HepG2 (cell line): ENCODE measurements at regions not wholly inside any gene's neighbourhood (a gene's known extent, or its start where the extent isn't known, plus 50 kb on each side); places are given as distances from the start of the nearest gene placed in this dataset.

ENCODE experiments used
- ATAC-seq: fragments of 200-7000 bp; cut with Tn5 transposase; 3 replicates; pipeline ENCODE4 v1.9.1; 2020; ENCODE audit warnings: mild to moderate bottlenecking, moderate library complexity
- BruUV-seq: library from RNA; stranded (reverse); fragments of 400-500 nt; replicated peaks from 2 replicates; lab custom pipeline; 2021; lab: Mats Ljungman, UMichigan
- CTCF ChIA-PET: fragments of 300-600 bp; formaldehyde crosslinking; extraction: SDS; loops from one replicate; lab custom pipeline; 2021; ENCODE audit warnings: low total read pairs, inconsistent platforms, low intra/inter-chr PET ratio; lab: Yijun Ruan, JAX
- POLR2A ChIA-PET: fragments of 350-600 bp; sonication (Branson Sonifier 250); formaldehyde crosslinking; loops from one replicate; lab custom pipeline; 2020; ENCODE audit warnings: antibody characterized with exemption, inconsistent platforms; lab: Yijun Ruan, JAX
- DNase-seq: peaks from one replicate; pipeline ENCODE4 v3.0.0-alpha.2; 2015; ENCODE audit warnings: low spot score
- FAIRE-seq: peaks from 3 replicates; lab custom pipeline; 2011; peaks lifted over from hg19 to GRCh38; lab: Jason Lieb, UNC
- H2AFZ ChIP-seq: one replicate; pipeline ENCODE4 v1.6.1; 2011; ENCODE audit warnings: low read length, inconsistent platforms
- H3K27ac ChIP-seq: fragments of 300-600 bp; 3 replicates; pipeline ENCODE4 v1.8.0; 2011; ENCODE audit warnings: mixed run types, mild to moderate bottlenecking, mixed read lengths, low read length, inconsistent platforms; ENCODE audit not compliant: insufficient read depth; ENCODE audit errors: extremely low read length
- H3K27me3 ChIP-seq, 2 experiments: fragments of 200-600 bp in 1 of 2; 2 replicates in 1 of 2; 3 replicates in 1 of 2; pipeline versions ENCODE4 v1.6.0 to v1.8.0; 2011; ENCODE audit warnings: low read length in 2 of 2, mild to moderate bottlenecking in 2 of 2, moderate library complexity in 2 of 2, inconsistent platforms in 1 of 2; ENCODE audit not compliant: insufficient read depth in 2 of 2, control insufficient read depth in 1 of 2
- H3K36me3 ChIP-seq, 2 experiments: fragments of 200-600 bp in 1 of 2; replicated peaks in 1 of 2; 2 replicates in 1 of 2; 3 replicates in 1 of 2; pipeline versions ENCODE4 v1.5.1 to v1.8.0; 2011; ENCODE audit warnings: low read length in 2 of 2, inconsistent platforms in 1 of 2; ENCODE audit not compliant: insufficient read depth in 2 of 2, control insufficient read depth in 1 of 2
- H3K4me1 ChIP-seq: 2 replicates; pipeline ENCODE4 v1.5.1; 2012; ENCODE audit warnings: low read length, inconsistent platforms; ENCODE audit not compliant: insufficient read depth
- H3K4me2 ChIP-seq: 2 replicates; pipeline ENCODE4 v1.6.0; 2011; ENCODE audit warnings: low read depth, low read length, inconsistent platforms
- H3K4me3 ChIP-seq, 3 experiments: fragments of 200-600 bp in 1 of 3; sonication (generic), shearing (Covaris generic) in 1 of 3; replicated peaks in 1 of 3; 2 replicates each; pipeline ENCODE4 v1.5.1; 2011 to 2016; ENCODE audit warnings: low read length in 3 of 3, inconsistent platforms in 2 of 3, low read depth in 2 of 3, mild to moderate bottlenecking in 2 of 3, control low read depth in 1 of 3, mixed read lengths in 1 of 3; ENCODE audit not compliant: insufficient read depth in 1 of 3
- H3K79me2 ChIP-seq: one replicate; pipeline ENCODE4 v1.6.1; 2011; ENCODE audit warnings: low read length, inconsistent platforms; ENCODE audit not compliant: insufficient read depth
- H3K9ac ChIP-seq: 2 replicates; pipeline ENCODE4 v1.6.0; 2011; ENCODE audit warnings: mild to moderate bottlenecking, low read depth, low read length, inconsistent platforms; ENCODE audit not compliant: insufficient read depth
- H3K9me3 ChIP-seq: 2 replicates; pipeline ENCODE4 v1.5.1; 2012; ENCODE audit warnings: mild to moderate bottlenecking, low read length
- H4K20me1 ChIP-seq: 2 replicates; pipeline ENCODE4 v1.6.0; 2011; ENCODE audit warnings: inconsistent platforms, mild to moderate bottlenecking, low read length, moderate library complexity; ENCODE audit not compliant: insufficient read depth
- FOXA3 ChIP-seq: IDR thresholded peaks from 2 replicates; pipeline ENCODE4 v1.6.1; 2016; ENCODE audit warnings: missing genetic modification reagents, missing compliant biosample characterization
- FOXP1 ChIP-seq, 2 experiments: fragments of 450-650 bp in 1 of 2; IDR thresholded peaks; 2 replicates each; pipeline ENCODE4 v1.6.1; 2017 to 2018; ENCODE audit warnings: antibody characterized with exemption in 1 of 2
- HNF4A ChIP-seq: sonication (generic); formaldehyde crosslinking; IDR thresholded peaks from 2 replicates; pipeline ENCODE4 v1.4.0; 2020; ENCODE audit warnings: missing genetic modification reagents
- PAF1 ChIP-seq: IDR thresholded peaks from 2 replicates; pipeline ENCODE4 v1.6.1; 2016; ENCODE audit warnings: missing genetic modification reagents, missing compliant biosample characterization
- SALL1 ChIP-seq: sonication (generic); formaldehyde crosslinking; IDR thresholded peaks from 2 replicates; pipeline ENCODE4 v1.8.0; 2022; ENCODE audit warnings: mild to moderate bottlenecking, missing genetic modification reagents
- ZNF234 ChIP-seq: sonication (generic); formaldehyde crosslinking; conservative IDR thresholded peaks from 2 replicates; pipeline ENCODE4 v1.5.1; 2020; ENCODE audit warnings: mild to moderate bottlenecking, missing genetic modification reagents
- ZNF607 ChIP-seq: sonication (generic); formaldehyde crosslinking; IDR thresholded peaks from 2 replicates; pipeline ENCODE4 v1.5.1; 2020; ENCODE audit warnings: missing genetic modification reagents, mild to moderate bottlenecking, borderline replicate concordance
- WGBS: methylation state at CpG from one replicate; pipeline ENCODE4 v1.1.6; 2017; ENCODE audit warnings: low lambda C conversion rate; 5-methylcytosine and 5-hydroxymethylcytosine counted together
- in situ Hi-C: cut with HindIII; loops from 2 replicates; pipeline ENCODE4 v1.10.0; 2017; ENCODE audit warnings: low pct_unique_long_range_greater_than_20kb; ENCODE audit not compliant: extremely low pct_ligation_motif_present
- intact Hi-C: fragments of 100-400 bp; cut with micrococcal nuclease; formaldehyde crosslinking; loops from one replicate; pipeline ENCODE4 v1.10.0; 2022; ENCODE audit not compliant: unreplicated experiment
- TF ChIP-seq, protein P1 (sequence below): fragments of 450-650 bp; IDR thresholded peaks from 2 replicates; pipeline ENCODE4 v1.6.1; 2016
- TF ChIP-seq, protein P2 (sequence below): IDR thresholded peaks from 2 replicates; pipeline ENCODE4 v1.6.1; 2016; ENCODE audit warnings: missing compliant biosample characterization, missing genetic modification reagents, borderline replicate concordance
- TF ChIP-seq, protein P3 (sequence below): IDR thresholded peaks from 2 replicates; pipeline ENCODE4 v1.6.1; 2016; ENCODE audit warnings: low read depth, control low read depth
- TF ChIP-seq, protein P4 (sequence below): sonication (generic); formaldehyde crosslinking; IDR thresholded peaks from 2 replicates; pipeline ENCODE4 v1.4.0; 2020; ENCODE audit warnings: missing genetic modification reagents
- TF ChIP-seq, protein P5 (sequence below), 2 experiments: sonication (generic) in 1 of 2; formaldehyde crosslinking in 1 of 2; IDR thresholded peaks; 2 replicates each; pipeline versions ENCODE4 v1.5.1 to v1.6.1; 2011 to 2020; ENCODE audit warnings: borderline replicate concordance in 1 of 2, low read depth in 1 of 2, low read length in 1 of 2, mild to moderate bottlenecking in 1 of 2, missing genetic modification reagents in 1 of 2, moderate library complexity in 1 of 2

DNA sequence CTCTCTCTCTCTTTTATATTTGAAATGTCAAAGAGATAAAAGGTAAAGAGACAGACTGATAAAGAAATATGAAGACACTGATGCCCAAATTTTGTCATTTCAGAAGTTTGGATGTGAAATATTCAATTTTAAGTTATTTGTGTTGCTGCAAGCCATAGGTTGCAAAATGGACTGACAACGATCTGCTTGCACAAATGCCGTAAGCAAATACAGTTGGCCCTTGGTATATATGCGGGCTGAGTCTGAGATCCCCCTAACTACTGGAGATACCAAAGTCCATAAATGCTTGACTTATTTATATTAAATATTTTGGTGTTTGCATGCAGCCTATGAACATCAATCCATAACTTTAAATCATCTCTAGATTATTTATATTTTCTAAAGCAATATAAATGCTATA, 1459.1 kb upstream of the ALCAM start:
- peak; percentile 84 for ATAC-seq
- Histone ChIP-seq H3K9me3 (no peaks in the 10 kb centered on the region), H3K27me3 (no peaks in the 10 kb centered on the region), H3K9ac (no peak overlapping the region), H3K27ac (no peak overlapping the region), H4K20me1 (no peaks in the 10 kb centered on the region), H3K4me1 (peaks cover 6% of the 10 kb centered on the region; the same call in 1 of the 2 replicates), H3K36me3 (no peaks in the 10 kb centered on the region), H2AFZ (no peak overlapping the region), H3K4me3 (no peak overlapping the region), H3K4me2 (no peak overlapping the region), H3K79me2 (no peaks in the 10 kb centered on the region)
- FAIRE-seq, result no peak
- no TSS peak for BruUV-seq
- CTCF ChIA-PET, result no interaction called here
- POLR2A ChIA-PET, result no interaction called here
- in situ Hi-C loops (no loop called here), intact Hi-C loops (no loop called here)
- 8% methylated on average over 3 of the region's 3 CpGs for WGBS
- DNase-seq, result peak; percentile 13
- TF ChIP-seq, protein P1, sequence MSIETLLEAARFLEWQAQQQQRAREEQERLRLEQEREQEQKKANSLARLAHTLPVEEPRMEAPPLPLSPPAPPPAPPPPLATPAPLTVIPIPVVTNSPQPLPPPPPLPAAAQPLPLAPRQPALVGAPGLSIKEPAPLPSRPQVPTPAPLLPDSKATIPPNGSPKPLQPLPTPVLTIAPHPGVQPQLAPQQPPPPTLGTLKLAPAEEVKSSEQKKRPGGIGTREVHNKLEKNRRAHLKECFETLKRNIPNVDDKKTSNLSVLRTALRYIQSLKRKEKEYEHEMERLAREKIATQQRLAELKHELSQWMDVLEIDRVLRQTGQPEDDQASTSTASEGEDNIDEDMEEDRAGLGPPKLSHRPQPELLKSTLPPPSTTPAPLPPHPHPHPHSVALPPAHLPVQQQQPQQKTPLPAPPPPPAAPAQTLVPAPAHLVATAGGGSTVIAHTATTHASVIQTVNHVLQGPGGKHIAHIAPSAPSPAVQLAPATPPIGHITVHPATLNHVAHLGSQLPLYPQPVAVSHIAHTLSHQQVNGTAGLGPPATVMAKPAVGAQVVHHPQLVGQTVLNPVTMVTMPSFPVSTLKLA, result no peak
- TF ChIP-seq FOXA3 (CRISPR knock-in tag) (peak; percentile 29; the same call in 1 of the 2 replicates), ZNF607 (no peak), PAF1 (no peak), FOXP1 (IDR thresholded peaks at IDR 0.05) (no peak), FOXP1 (CRISPR knock-in tag; IDR thresholded peaks at IDR 0.05) (peak; percentile 26; the same call in 1 of the 2 replicates), ZNF234 (CRISPR knock-in tag) (no peak), SALL1 (CRISPR knock-in tag) (peak; percentile 45; the same call in 1 of the 2 replicates), HNF4A (CRISPR knock-in tag) (peak; percentile 49)
- TF ChIP-seq, protein P2, sequence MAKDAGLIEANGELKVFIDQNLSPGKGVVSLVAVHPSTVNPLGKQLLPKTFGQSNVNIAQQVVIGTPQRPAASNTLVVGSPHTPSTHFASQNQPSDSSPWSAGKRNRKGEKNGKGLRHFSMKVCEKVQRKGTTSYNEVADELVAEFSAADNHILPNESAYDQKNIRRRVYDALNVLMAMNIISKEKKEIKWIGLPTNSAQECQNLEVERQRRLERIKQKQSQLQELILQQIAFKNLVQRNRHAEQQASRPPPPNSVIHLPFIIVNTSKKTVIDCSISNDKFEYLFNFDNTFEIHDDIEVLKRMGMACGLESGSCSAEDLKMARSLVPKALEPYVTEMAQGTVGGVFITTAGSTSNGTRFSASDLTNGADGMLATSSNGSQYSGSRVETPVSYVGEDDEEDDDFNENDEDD, result no peak
- TF ChIP-seq, protein P3, sequence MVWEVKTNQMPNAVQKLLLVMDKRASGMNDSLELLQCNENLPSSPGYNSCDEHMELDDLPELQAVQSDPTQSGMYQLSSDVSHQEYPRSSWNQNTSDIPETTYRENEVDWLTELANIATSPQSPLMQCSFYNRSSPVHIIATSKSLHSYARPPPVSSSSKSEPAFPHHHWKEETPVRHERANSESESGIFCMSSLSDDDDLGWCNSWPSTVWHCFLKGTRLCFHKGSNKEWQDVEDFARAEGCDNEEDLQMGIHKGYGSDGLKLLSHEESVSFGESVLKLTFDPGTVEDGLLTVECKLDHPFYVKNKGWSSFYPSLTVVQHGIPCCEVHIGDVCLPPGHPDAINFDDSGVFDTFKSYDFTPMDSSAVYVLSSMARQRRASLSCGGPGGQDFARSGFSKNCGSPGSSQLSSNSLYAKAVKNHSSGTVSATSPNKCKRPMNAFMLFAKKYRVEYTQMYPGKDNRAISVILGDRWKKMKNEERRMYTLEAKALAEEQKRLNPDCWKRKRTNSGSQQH (CRISPR knock-in tag), result no peak
- TF ChIP-seq, protein P4, sequence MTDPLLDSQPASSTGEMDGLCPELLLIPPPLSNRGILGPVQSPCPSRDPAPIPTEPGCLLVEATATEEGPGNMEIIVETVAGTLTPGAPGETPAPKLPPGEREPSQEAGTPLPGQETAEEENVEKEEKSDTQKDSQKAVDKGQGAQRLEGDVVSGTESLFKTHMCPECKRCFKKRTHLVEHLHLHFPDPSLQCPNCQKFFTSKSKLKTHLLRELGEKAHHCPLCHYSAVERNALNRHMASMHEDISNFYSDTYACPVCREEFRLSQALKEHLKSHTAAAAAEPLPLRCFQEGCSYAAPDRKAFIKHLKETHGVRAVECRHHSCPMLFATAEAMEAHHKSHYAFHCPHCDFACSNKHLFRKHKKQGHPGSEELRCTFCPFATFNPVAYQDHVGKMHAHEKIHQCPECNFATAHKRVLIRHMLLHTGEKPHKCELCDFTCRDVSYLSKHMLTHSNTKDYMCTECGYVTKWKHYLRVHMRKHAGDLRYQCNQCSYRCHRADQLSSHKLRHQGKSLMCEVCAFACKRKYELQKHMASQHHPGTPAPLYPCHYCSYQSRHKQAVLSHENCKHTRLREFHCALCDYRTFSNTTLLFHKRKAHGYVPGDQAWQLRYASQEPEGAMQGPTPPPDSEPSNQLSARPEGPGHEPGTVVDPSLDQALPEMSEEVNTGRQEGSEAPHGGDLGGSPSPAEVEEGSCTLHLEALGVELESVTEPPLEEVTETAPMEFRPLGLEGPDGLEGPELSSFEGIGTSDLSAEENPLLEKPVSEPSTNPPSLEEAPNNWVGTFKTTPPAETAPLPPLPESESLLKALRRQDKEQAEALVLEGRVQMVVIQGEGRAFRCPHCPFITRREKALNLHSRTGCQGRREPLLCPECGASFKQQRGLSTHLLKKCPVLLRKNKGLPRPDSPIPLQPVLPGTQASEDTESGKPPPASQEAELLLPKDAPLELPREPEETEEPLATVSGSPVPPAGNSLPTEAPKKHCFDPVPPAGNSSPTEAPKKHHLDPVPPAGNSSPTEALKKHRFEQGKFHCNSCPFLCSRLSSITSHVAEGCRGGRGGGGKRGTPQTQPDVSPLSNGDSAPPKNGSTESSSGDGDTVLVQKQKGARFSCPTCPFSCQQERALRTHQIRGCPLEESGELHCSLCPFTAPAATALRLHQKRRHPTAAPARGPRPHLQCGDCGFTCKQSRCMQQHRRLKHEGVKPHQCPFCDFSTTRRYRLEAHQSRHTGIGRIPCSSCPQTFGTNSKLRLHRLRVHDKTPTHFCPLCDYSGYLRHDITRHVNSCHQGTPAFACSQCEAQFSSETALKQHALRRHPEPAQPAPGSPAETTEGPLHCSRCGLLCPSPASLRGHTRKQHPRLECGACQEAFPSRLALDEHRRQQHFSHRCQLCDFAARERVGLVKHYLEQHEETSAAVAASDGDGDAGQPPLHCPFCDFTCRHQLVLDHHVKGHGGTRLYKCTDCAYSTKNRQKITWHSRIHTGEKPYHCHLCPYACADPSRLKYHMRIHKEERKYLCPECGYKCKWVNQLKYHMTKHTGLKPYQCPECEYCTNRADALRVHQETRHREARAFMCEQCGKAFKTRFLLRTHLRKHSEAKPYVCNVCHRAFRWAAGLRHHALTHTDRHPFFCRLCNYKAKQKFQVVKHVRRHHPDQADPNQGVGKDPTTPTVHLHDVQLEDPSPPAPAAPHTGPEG (CRISPR knock-in tag), result no peak
- TF ChIP-seq, protein P5, sequence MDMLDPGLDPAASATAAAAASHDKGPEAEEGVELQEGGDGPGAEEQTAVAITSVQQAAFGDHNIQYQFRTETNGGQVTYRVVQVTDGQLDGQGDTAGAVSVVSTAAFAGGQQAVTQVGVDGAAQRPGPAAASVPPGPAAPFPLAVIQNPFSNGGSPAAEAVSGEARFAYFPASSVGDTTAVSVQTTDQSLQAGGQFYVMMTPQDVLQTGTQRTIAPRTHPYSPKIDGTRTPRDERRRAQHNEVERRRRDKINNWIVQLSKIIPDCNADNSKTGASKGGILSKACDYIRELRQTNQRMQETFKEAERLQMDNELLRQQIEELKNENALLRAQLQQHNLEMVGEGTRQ (IDR thresholded peaks at IDR 0.05; ENCODE audit: low read depth, low read length), result no peak
- TF ChIP-seq, protein P5 (CRISPR knock-in tag; IDR thresholded peaks at IDR 0.05; ENCODE audit: borderline replicate concordance), result no peak
